SKM-1 treated with dmso at 0.1 percent for 144 hours (cell line): ENCODE measurements at regions not wholly inside any gene's neighbourhood (a gene's known extent, or its start where the extent isn't known, plus 50 kb on each side); places are given as distances from the start of the nearest gene placed in this dataset.
"Not testable (repeated sequence)": the region's sequence is repeated elsewhere in the genome, so short reads cannot be mapped to it uniquely, and the experiment has no call there.

ENCODE experiments used
- DNase-seq: peaks from one replicate; lab custom pipeline; 2025; ENCODE audit not compliant: unreplicated experiment; lab: John Stamatoyannopoulos, UW

GRCh38 chrX:128992107-128992971 is 531.0 kb downstream of the SMARCA1 start:
- DNase-seq: no peak

DNA sequence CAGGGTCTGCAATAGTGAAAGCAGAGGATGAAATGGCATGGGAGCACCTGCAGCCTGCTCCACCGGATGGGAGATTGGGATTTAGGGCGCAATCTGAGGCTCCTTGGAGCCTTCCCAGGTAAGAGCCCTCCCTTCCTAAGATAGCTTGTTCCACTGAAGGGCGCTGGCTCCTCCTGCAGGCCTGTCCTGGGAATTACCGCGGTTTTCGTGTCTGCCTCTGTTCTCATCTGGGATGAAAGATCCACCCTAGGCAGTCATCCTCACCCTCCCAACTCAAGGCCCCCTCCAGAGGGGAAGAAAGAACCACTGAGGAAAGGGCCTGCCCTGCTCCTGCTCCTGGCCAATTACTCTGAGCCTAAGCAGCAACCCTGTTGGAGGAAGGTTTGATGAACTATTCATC is 547.5 kb downstream of the SMARCA1 start:
- DNase-seq: no peak

- DNase-seq: no peak
Measured at GRCh38 chrX:128973033-128973432, 550.3 kb downstream of the SMARCA1 start.

DNA sequence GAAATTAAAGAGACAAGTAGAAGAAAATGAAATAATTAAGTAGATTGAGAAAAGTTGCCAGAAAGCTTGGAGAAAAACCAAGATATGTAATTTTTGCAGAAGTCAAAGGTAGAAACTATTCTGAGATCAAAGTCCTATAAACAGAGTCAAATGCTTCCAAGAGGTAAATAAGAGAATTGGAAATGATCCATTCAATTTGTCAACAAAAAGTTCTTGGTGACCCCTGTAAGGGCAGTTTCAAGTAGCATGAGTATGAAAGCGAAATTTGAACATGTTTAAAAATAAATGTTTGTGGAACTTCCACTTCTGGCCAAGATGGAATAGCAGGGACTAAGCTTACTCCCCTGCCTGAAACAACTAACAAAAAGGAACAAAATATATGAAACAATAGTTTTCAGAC is 562.0 kb downstream of the SMARCA1 start:
- no peak for DNase-seq

DNA sequence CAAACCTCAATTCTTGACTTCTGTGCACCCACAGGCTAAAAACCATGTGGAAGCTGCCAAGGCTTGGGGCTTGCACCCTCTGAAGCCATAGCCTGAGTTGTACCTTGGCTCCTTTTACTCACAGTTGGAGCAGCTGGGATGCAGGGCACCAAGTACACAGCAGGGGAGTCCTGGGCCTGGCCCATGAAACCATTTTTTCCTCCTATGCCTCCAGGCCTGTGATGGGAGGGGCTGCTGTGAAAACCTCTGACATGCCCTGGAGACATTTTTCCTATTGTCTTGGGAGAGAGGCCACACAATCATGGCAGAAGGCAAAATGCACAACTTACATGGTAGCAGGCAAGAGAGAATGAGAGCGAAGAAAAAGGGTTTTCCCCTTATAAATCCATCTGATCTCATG is 568.6 kb downstream of the SMARCA1 start:
- DNase-seq: not testable (repeated sequence)

DNA sequence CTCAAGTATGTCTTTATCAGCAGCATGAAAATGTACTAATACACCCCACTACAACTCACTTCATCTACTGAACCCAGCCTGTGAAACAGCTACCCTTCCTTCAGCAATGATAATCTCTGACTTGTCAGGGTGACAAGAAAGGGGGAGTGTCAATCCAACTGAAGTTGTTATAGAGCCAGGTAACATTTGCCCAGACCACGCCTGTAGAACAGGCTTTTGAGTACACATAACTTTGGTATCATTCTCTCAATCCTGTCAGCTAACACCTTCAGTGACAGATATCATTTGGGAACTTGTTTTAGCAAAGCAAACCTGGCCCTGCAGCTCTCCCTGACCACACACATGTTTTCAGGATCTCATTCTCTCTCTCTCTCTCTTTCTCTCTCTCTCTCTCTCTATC is 592.2 kb downstream of the SMARCA1 start:
- DNase-seq: no peak

DNA sequence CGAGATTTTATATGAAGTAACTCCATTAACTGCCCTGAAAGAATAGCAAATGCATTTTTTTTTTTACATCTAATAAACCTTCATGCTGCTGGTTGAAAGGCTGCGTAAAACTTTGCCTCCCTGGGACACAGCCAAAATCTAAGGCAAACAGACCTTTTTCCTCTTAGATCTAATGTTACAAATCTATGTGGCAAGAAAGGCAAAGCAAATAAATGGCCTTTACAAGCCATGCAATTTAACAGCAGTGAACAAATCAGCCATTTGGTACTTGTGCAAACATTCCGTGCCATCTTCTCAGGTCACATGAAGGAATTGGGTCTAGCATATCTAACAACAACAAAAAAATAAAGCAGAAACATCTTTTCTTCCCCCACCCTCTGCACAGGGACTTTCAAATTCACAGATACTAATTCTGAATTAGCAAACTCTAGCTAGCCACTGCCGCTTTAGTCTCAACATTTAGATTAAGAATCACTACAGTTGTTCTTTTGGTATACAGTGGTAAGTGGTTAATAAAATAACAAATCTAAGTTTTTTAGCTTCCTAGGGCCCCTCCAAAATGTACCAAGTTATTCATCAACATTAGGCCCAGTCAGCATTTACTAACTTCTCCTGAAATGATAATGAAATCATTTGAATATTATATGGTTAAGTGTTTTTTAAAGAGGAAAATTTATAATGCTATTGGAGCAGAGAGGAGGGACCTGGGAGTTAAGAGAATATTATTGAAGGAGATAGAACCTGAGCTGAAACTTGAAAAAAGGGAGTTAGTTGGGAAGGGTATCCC is 593.8 kb downstream of the SMARCA1 start:
- no peak for DNase-seq

DNA sequence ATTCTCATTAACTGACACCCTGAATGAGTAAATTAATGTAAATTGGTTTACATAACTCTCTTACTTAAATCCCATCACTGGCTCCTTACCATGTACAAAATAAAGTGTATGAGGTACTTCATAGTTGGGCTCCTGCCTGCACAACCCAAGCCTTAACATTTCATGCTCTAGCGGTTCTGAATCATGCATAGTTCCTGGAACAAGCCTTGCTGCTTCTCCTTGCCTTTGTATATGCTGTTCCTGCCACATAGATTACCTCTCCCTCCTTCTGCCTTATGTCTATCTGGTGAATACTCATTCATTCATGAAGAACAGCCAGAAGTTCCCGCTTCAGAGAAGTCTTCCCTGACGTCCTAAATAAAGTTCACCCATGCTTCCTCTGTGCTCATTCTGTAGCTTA is 594.7 kb downstream of the SMARCA1 start:
- DNase-seq: no peak

GRCh38 chrX:128927363-128927762 is 595.9 kb downstream of the SMARCA1 start:
- DNase-seq: no peak

DNA sequence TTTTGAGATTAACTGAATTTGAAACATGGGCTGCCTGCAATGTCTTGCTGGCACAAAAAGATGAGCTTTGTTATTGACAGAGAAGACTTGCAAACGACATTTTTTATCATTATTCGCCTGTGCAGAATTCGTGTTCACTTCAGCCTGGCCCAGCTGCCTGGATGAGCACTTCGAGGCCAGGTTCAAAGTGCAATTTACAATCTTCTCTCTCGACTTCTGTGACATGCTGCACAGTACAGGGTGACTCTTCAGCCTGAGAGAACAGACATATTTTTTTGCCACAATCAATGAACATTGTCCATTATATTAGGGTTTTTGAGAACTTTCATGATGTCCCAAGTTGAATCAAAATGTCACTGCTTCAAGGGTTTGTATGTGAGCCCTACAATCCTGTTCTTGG is 616.5 kb downstream of the SMARCA1 start:
- no peak for DNase-seq

- DNase-seq: no peak
Measured at GRCh38 chrX:128901018-128901417, 622.3 kb downstream of the SMARCA1 start.

DNA sequence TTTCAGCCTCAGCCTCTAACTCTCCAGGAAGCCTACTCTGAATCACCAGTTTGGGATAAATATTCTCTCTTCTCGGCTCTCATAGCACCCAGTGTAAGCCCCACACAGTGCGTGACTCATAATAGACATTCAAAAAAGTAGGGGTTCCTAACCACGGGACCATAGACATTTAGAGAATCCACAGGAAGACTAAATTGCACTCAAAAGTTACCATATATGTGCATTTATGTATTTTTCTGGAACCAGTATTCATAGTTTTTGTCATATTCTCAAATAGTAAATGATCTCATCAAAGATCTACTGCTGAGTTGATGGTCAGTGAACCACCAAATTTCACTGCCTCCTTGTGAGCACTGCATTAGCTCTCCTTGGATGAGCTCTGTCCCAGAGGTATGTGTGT is 625.7 kb downstream of the SMARCA1 start:
- DNase-seq: no peak

DNA sequence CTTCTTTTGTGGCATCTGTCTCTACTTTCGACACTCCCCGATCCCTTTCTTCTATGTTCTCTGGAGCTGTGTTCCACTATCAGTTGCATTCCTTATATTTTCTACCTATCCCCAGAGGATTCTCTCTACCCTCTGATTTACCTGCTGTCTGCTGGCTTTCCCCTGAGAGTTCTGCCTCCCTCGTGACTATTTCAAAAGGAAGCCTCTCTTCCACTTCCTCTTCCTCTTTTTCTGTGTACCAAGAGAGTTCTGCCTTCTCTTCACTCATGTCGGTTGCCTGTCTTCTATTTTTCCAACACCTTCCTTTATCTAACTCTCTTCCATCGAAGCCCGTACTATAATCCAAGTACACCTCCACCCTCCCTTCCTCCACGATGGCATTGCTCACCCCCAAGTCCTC is 631.7 kb downstream of the SMARCA1 start:
- peak; percentile 6 for DNase-seq

- no peak for DNase-seq
Measured at GRCh38 chrX:128884430-128884829, 638.9 kb downstream of the SMARCA1 start.

DNA sequence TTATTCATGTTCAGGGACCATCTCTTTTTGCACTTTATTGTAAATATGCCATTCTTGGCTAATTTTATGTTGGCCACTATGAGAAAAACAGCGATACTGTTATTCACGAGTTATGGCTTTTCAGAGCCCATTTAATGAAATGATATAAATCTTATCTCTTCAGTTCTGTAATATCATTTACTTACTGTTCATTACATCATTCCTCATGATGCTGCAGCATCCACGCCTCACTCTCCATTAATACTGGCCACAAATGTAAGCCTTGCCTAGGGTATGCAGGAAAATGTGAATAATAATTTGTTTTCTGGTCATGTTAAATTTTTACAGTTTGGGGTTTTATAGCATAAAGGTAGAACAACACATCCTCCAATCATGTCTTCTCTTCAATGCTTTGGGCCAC is 639.6 kb downstream of the SMARCA1 start:
- DNase-seq: no peak

GRCh38 chrX:128870361-128870760 is 652.9 kb downstream of the SMARCA1 start:
- no peak for DNase-seq

GRCh38 chrX:128862557-128862956 is 660.7 kb downstream of the SMARCA1 start:
- no peak for DNase-seq

GRCh38 chrX:128848374-128848773 is 674.9 kb downstream of the SMARCA1 start:
- DNase-seq: no peak

GRCh38 chrX:128846385-128846784 is 676.9 kb downstream of the SMARCA1 start:
- DNase-seq: no peak

GRCh38 chrX:128818690-128819089 is 704.6 kb downstream of the SMARCA1 start:
- DNase-seq: no peak

DNA sequence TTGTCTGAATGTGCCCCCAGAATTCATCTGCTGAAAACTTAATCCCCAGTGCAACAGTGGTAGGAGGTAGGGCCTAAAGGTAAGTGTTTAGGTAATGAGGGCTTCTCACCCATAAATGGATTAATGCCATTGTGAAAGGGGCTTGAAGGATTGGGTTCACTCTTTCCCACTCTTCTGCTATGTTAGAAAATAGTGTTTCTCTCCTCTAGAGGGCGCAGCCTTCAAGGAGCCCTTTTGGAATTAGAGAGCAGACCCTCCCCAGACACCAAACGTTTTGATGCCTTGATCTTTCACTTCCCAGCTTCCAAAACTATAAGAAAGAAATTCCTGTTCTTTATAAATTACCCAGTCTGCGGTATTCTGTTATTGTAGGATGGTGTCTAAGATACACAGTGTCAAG is 706.4 kb downstream of the SMARCA1 start:
- DNase-seq: no peak

DNA sequence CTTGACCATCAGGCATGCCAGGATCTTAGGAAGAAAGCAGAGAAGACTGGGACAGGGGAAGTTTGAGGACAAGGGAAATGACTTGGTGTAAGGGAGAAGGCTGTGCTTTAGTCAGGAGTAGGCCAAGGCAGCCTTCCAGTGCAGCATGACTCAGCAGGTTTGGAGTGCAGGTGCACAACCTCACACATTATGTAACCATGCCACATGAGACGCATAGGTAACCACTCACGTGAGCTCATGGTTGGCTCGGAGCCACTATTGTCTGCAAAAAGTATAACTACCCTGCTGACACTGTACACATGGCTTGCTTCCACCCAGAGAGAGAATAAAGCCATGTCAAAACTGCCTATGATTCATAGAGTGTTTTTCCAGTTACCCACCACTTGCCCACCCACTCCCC is 715.9 kb downstream of the SMARCA1 start:
- DNase-seq: no peak
